SH-SY5Y (cell line): ENCODE measurements at regions not wholly inside any gene's neighbourhood (a gene's known extent, or its start where the extent isn't known, plus 50 kb on each side); places are given as distances from the start of the nearest gene placed in this dataset.

Experiments used
- GATA2 ChIP-seq: IDR thresholded peaks from 2 replicates; pipeline ENCODE4 v1.6.1; 2011; ENCODE audit warnings: mild to moderate bottlenecking, low read depth, low read length
- GATA3 ChIP-seq: IDR thresholded peaks from 2 replicates; pipeline ENCODE4 v1.6.1; 2011; ENCODE audit warnings: low read depth, mild to moderate bottlenecking, low read length, moderate library complexity

DNA sequence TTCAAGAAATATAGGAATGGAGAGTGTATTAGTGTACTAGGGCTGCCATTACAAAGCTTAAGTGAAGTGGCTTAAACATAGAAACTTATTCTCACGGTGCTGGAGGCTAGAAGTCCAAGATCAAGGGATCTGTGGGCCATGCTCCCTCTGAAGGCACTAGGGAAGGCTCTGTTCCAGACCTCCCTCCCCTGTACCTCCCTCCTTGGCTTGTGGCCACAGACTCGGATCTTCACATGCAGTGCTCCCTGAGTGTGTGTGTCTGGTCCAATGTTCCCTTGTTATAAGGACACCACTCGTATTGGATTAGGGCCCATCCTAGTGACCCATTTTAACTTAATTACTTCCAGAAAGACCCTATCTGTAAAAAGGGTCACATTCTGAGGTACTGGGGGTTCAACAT is 225.6 kb downstream of the VRK1 start:
- TF ChIP-seq GATA2 (no peak), GATA3 (no peak)
